H1 (cell line): ENCODE measurements at regions not wholly inside any gene's neighbourhood (a gene's known extent, or its start where the extent isn't known, plus 50 kb on each side); places are given as distances from the start of the nearest gene placed in this dataset.

Experiments used
- BCL11A ChIP-seq, 2 experiments: IDR thresholded peaks; one replicate each; pipeline ENCODE4 v1.6.1; 2011; ENCODE audit warnings: low read depth in 2 of 2, low read length in 2 of 2, mild to moderate bottlenecking in 2 of 2
- CHD1 ChIP-seq: IDR thresholded peaks from 2 replicates; pipeline ENCODE4 v1.6.1; 2012; ENCODE audit warnings: low read depth, low read length, improper control_type of control experiment
- EGR1 ChIP-seq: IDR thresholded peaks from 2 replicates; pipeline ENCODE4 v1.6.1; 2011; ENCODE audit warnings: low read depth, low read length, borderline replicate concordance
- EP300 ChIP-seq, 2 experiments: IDR thresholded peaks; 1 replicate in 1 of 2; 2 replicates in 1 of 2; pipeline ENCODE4 v1.6.1; 2011 to 2012; ENCODE audit warnings: low read depth in 2 of 2, low read length in 2 of 2, mild to moderate bottlenecking in 2 of 2, borderline replicate concordance in 1 of 2, inconsistent platforms in 1 of 2, moderate library complexity in 1 of 2
- JUN ChIP-seq: IDR thresholded peaks from 2 replicates; pipeline ENCODE4 v1.6.1; 2011; ENCODE audit warnings: low read depth, mild to moderate bottlenecking, improper control_type of control experiment, low read length
- KDM1A ChIP-seq: fragments of 200-600, 300-600 bp; sonication (generic); IDR thresholded peaks from 2 replicates; pipeline ENCODE4 v1.7.1; 2016; ENCODE audit warnings: mild to moderate bottlenecking, low read length, borderline replicate concordance
- KDM5A ChIP-seq: fragments of 200-600 bp; IDR thresholded peaks from 2 replicates; pipeline ENCODE4 v1.7.1; 2012; ENCODE audit warnings: mild to moderate bottlenecking, low read length, inconsistent platforms, mixed read lengths
- POLR2A ChIP-seq, 2 experiments: IDR thresholded peaks; 1 replicate in 1 of 2; 2 replicates in 1 of 2; pipeline ENCODE4 v1.6.1; 2011; ENCODE audit warnings: low read depth in 2 of 2, low read length in 2 of 2, mild to moderate bottlenecking in 2 of 2; ENCODE audit errors: control extremely low read depth in 1 of 2
- RFX5 ChIP-seq: IDR thresholded peaks from 2 replicates; pipeline ENCODE4 v1.6.1; 2011; ENCODE audit warnings: low read depth, low read length, improper control_type of control experiment, borderline replicate concordance
- RXRA ChIP-seq: IDR thresholded peaks from 2 replicates; pipeline ENCODE4 v1.6.1; 2011; ENCODE audit warnings: low read depth, mild to moderate bottlenecking, low read length, moderate library complexity; ENCODE audit not compliant: insufficient read depth
- SP1 ChIP-seq: IDR thresholded peaks from 2 replicates; pipeline ENCODE4 v1.6.1; 2011; ENCODE audit warnings: low read depth, low read length
- SRF ChIP-seq: IDR thresholded peaks from 2 replicates; pipeline ENCODE4 v1.6.1; 2011; ENCODE audit warnings: mild to moderate bottlenecking, low read depth, low read length, moderate library complexity
- TAF1 ChIP-seq: IDR thresholded peaks from 2 replicates; pipeline ENCODE4 v1.6.1; 2011; ENCODE audit warnings: mild to moderate bottlenecking, low read depth, low read length
- TF ChIP-seq, protein P1 (sequence below), 3 experiments: IDR thresholded peaks; 1 replicate in 2 of 3; 2 replicates in 1 of 3; pipeline versions ENCODE4 v1.5.1 to v1.6.1; 2011; ENCODE audit warnings: low read length in 3 of 3, mild to moderate bottlenecking in 3 of 3, inconsistent platforms in 2 of 3, low read depth in 1 of 3, moderate library complexity in 1 of 3; ENCODE audit not compliant: insufficient read depth in 1 of 3; ENCODE audit errors: control extremely low read depth in 1 of 3

DNA sequence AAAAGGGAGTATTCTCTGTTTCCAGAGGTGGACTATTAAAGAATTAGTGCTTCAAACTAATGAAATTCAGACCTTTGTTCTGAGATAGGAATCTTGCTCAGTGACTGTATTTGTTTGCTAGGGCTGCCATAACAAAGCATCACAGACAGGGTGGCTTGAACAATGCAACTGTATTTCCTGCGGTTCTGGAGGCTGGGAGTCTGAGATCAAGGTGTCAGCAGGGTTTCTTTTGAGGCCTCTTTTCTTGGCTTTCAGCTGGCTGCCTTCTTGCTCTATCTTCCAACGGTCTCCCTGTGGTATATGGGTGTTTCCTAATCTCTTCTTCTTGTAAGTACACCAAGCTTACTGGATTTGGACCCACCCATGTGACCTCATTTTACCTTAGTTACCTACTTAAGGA, 264.6 kb upstream of the PROX1 start:
- TF ChIP-seq TAF1 (no peak), SRF (no peak), POLR2A (IDR thresholded peaks at IDR 0.05; ENCODE audit: control extremely low read depth in 1 of 2, low read depth in 2 of 2, low read length in 2 of 2) (no peak), EP300 (IDR thresholded peaks at IDR 0.05; ENCODE audit: borderline replicate concordance in 1 of 2, low read depth in 2 of 2, low read length in 2 of 2) (no peak), SP1 (no peak), CHD1 (no peak), RXRA (no peak), EGR1 (no peak), JUN (no peak), KDM5A (no peak), BCL11A (IDR thresholded peaks at IDR 0.05; ENCODE audit: low read depth in 2 of 2, low read length in 2 of 2) (no peak), RFX5 (no peak), KDM1A (no peak)
- TF ChIP-seq, protein P1, sequence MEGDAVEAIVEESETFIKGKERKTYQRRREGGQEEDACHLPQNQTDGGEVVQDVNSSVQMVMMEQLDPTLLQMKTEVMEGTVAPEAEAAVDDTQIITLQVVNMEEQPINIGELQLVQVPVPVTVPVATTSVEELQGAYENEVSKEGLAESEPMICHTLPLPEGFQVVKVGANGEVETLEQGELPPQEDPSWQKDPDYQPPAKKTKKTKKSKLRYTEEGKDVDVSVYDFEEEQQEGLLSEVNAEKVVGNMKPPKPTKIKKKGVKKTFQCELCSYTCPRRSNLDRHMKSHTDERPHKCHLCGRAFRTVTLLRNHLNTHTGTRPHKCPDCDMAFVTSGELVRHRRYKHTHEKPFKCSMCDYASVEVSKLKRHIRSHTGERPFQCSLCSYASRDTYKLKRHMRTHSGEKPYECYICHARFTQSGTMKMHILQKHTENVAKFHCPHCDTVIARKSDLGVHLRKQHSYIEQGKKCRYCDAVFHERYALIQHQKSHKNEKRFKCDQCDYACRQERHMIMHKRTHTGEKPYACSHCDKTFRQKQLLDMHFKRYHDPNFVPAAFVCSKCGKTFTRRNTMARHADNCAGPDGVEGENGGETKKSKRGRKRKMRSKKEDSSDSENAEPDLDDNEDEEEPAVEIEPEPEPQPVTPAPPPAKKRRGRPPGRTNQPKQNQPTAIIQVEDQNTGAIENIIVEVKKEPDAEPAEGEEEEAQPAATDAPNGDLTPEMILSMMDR (IDR thresholded peaks at IDR 0.05; ENCODE audit: control extremely low read depth in 1 of 3, insufficient read depth in 1 of 3, low read depth in 1 of 3, low read length in 3 of 3) = no peak
